Fibroblast of lung (primary cell): ENCODE measurements at regions not wholly inside any gene's neighbourhood (a gene's known extent, or its start where the extent isn't known, plus 50 kb on each side); places are given as distances from the start of the nearest gene placed in this dataset.

Experiments
- EZH2 ChIP-seq: IDR thresholded peaks from 2 replicates; pipeline ENCODE4 v1.5.1; 2012; ENCODE audit warnings: low read length, control low read depth, mild to moderate bottlenecking; ENCODE audit errors: missing control alignments
- TF ChIP-seq, protein P1 (sequence below), 2 donors: IDR thresholded peaks in 1 of 2; conservative IDR thresholded peaks in 1 of 2; 1 replicate in 1 of 2; 2 replicates in 1 of 2; pipeline ENCODE4 v1.5.1; 2011 to 2012; ENCODE audit warnings: low read length in 2 of 2, control low read depth in 1 of 2, inconsistent platforms in 1 of 2, low read depth in 1 of 2, mild to moderate bottlenecking in 1 of 2

DNA sequence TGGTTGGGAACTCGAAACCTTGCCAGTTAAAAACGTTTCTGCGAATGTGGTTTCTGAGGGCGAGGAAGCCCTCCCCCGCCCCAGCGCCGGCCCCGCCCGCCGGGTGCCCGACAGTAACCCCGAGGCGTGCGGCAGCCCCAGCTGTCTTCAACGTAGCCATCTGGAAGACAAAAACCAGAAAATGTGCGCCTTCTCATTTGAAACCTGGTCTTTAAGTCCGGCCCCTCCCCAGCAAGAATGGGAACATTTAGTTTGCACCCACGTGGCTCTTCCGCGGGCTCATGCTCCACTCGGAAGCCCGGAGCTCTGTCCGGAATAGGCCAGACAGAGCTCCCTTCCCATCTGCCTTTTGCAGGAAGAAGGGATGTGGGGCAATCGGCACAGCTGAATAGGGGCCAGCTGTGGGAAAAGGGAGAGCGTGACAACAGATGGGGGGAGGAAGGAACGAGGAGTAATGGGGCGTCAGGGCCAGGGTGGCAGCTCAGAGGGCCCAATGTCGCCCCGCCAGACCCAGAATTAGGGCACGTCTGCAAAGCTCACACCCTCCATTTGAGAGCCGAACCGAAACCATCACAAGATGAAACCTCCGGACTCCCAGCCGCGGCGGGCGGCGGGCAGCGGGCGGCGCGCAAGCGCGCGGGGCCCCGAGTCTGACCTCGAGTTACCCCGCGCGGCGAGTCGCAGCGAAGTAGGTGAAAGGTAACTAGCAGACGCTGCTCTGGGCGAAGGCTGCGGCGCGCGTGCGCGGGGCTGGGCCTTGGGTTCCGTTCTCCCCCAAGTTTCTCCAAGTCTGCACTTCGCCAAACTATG, 63.4 kb upstream of the ABCA1 start:
- TF ChIP-seq EZH2 = no peak
- TF ChIP-seq, protein P1, sequence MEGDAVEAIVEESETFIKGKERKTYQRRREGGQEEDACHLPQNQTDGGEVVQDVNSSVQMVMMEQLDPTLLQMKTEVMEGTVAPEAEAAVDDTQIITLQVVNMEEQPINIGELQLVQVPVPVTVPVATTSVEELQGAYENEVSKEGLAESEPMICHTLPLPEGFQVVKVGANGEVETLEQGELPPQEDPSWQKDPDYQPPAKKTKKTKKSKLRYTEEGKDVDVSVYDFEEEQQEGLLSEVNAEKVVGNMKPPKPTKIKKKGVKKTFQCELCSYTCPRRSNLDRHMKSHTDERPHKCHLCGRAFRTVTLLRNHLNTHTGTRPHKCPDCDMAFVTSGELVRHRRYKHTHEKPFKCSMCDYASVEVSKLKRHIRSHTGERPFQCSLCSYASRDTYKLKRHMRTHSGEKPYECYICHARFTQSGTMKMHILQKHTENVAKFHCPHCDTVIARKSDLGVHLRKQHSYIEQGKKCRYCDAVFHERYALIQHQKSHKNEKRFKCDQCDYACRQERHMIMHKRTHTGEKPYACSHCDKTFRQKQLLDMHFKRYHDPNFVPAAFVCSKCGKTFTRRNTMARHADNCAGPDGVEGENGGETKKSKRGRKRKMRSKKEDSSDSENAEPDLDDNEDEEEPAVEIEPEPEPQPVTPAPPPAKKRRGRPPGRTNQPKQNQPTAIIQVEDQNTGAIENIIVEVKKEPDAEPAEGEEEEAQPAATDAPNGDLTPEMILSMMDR (conservative IDR thresholded peaks at IDR 0.05 in 1 of 2, IDR thresholded peaks at IDR 0.05 in 1 of 2; ENCODE audit: low read depth in 1 of 2, low read length in 2 of 2) = no peak
